T1000 (cell line): ENCODE measurements at regions not wholly inside any gene's neighbourhood (a gene's known extent, or its start where the extent isn't known, plus 50 kb on each side); places are given as distances from the start of the nearest gene placed in this dataset.
"Not testable (repeated sequence)": the region's sequence is repeated elsewhere in the genome, so short reads cannot be mapped to it uniquely, and the experiment has no call there.

ENCODE experiments used
- DNase-seq: peaks from one replicate; lab custom pipeline; 2025; ENCODE audit warnings: mixed read lengths; lab: John Stamatoyannopoulos, UW

DNA sequence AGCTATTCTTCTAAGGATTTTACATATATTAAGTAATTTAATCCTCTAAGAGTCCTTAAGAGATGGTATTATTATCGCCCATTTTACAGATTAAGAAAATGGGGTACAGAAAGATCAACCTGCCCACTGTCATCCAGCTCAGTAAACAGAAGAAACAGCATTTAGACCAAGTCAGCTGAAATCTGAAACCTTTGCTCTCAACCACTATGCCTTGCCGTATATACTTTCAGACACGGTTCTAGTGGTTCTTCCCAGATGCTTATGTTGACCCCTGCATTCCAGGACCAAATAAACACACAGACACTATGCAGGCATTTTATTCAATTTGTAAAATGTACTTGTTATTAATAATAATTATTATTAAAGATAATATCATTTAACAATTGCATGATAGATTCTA lies 854.8 kb downstream of the KCNJ2 start:
- DNase-seq: no peak

GRCh38 chr17:71024969-71025368 lies 855.6 kb downstream of the KCNJ2 start:
- DNase-seq: no peak

DNA sequence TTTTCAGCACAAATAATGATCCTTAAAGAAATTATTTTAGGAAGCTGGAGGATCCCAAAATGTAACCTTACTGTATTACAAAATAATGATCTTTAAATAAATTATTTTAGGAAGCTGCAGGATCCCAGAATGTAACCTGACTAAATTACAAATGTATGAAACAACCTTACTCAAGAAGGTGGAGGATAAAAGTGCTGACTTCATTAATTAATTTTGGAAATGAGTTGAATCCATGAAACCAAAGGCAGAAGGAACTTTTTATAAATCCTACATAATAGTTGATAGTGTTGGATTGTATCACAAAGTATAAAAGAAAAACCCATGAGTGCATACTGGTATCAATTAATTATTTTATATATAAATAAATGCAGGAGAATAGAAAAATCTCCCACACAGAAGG lies 859.9 kb downstream of the KCNJ2 start:
- no peak for DNase-seq

DNA sequence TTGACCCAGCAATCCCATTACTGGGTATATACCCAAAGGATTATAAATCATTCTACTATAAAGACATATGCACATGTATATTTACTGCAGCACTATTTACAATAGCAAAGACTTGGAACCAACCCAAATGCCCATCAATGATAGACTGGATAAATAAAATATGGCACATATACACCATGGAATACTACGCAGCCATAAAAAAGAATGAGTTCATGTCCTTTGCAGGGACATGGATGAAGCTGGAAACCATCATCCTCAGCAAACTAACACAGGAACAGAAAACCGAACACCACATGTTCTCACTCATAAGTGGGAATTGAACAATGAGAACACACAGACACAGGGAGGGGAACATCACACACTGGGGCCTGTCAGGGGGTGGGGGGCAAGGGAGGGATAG lies 862.0 kb downstream of the KCNJ2 start:
- not testable (repeated sequence) for DNase-seq

DNA sequence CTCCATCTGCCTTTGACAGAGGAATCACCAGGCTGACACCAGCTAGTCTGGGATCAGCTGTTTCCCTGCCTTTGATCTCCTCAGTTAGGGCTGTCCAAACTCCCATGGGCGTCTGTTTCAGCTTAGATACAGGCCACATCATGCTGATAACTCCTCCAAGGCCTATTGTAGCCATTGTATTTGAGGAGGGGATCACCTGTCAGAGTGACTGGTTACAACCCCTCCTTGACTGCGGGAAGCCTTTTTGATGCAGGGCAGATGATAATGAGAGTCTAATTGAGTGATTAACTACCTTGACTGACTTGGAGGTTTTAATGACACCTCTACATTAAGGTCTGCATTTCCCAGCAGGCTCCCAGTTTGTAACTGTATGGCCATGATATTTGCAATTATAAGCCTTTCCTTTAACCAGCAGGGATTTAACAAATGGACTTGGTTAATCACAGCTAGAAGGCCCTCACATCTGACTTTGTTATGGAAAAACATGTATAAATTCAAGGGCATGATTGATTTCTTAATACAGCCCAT lies 863.5 kb downstream of the KCNJ2 start:
- no peak for DNase-seq

DNA sequence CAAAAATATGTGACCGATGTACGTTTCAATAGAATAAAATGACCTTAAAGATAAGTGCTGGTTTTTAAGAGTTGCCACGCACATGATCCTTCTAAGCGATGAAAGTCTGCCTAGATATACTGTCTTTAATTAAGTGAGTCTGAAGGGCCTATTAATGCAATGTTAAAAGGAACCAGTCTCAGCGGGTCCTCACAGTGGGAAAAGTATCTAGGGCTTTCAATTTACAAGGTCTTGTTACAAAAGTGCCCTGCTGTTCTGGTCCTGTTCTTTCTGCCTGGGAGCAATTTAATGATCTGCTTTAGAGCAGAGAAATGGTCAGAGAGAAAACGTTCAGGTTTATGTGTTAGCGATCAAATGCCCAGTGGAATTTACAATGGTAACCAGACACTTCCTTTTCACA lies 864.0 kb downstream of the KCNJ2 start:
- no peak for DNase-seq

GRCh38 chr17:71035226-71035625 lies 865.9 kb downstream of the KCNJ2 start:
- no peak for DNase-seq

DNA sequence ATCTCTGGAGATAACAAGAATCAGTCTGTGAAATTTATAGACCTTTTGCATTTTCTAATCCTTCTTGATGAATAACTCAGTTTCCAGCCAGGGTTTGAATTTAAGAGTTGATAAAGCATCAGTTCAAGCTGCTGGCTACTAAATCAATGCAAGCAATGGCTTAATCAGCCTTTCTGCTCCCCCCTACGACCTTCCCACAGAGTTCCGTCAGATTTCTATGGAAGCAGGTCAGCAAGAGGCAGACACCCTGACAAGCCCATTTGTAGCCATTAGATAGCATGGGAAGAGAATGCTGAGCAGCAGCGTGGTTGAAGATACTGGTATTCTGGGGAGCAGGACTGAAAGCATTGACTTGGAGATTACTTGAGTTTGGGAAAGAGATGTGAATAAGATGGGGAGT lies 868.1 kb downstream of the KCNJ2 start:
- no peak for DNase-seq

- DNase-seq: no peak
These were observed 870.1 kb downstream of the KCNJ2 start for GRCh38 chr17:71039391-71039790.

GRCh38 chr17:71052971-71053370 lies 883.6 kb downstream of the KCNJ2 start:
- DNase-seq: no peak

DNA sequence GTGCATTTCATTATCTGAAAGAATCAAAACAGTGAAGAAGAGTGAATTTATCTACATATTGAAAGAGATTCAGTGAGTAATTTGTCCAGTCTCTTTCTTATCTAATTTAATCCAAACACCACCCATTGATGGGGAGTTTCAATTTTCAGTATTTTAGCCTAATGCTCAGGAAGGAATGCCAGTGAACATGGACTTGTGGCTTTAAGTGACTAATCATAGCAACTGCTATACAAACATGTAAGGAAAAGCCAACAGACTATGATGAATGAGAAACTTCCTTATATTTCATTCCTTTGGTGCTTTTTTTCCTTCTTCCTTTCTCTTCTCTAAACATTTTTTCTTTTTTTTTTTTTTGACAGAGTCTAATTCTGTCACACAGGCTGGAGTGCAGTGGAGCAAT lies 885.8 kb downstream of the KCNJ2 start:
- no peak for DNase-seq

GRCh38 chr17:71057448-71057847 lies 888.1 kb downstream of the KCNJ2 start:
- no peak for DNase-seq

DNA sequence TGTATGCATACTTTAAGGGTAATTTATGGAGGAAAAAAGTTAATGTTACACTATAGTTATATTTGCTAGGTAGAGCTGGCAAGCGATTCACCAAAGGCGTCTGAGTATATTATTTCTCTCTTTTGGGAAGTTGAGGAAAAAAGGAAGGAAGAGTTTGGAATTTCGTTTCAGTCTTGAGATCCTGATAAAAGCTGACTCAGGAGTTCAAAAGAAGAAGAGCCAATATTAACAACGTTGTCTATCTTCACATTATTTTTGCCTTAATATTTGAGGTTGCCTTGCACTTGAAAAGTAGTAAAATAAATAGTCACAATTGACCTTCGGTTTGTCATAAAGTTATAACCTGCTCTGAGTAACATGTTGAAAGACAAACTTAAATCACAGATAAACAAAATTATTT lies 888.6 kb downstream of the KCNJ2 start:
- no peak for DNase-seq

DNA sequence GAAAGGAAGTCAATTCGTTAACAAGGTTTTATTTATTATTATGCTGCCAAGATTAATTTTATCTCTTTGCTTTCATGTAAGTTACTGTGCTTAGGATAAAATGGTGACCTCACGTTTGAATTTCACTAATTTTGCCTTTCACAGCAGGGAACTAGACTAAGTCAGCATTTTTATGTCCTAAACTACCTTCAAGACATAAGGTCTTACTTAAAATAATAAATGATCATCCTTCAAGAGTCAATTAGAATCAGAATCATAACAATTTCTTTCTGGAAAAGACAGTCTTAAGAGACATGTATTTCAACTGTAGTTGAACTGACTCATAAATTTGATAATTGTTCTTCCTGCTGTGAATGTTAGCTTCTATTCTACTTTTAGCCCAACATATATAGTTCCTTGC lies 893.8 kb downstream of the KCNJ2 start:
- DNase-seq: no peak

DNA sequence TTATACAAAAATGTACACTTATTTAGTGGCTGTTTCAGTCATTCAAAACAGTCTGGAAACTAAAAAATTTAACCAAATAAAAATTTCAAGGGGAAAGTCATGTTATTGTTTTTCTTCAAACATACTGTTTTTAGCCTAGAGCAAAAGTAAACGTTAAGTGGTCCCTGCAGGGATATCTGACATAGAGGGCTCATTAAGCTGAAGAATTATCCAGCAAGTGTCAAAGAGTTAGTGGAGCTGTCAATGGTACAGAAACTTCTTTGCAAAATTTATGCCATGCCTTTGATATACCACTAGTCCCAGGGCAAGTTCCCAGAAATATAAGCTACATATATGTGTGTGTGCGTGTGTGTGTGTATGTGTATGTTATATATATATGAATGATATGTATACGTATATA lies 894.2 kb downstream of the KCNJ2 start:
- no peak for DNase-seq

- no peak for DNase-seq
These were observed 898.5 kb downstream of the KCNJ2 start for GRCh38 chr17:71067669-71068407.

DNA sequence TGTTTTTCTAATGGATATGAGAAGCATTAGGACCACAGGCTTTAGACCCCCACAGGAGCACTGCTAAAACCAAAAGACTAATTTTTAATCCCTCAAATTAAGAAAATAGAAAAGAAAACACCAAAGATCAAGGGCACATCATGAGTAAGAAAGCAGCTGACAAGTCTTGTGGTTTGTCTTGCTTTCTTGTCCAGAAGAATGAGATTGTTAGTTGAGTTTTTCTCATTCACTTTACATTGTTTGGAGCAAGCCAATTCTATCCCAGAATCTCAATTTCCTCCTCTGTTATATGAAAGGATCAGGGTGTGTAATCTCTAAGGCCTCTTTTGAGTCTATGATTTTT lies 899.0 kb downstream of the KCNJ2 start:
- no peak for DNase-seq

GRCh38 chr17:71071041-71071440 lies 901.7 kb downstream of the KCNJ2 start:
- DNase-seq: no peak

GRCh38 chr17:71071837-71072236 lies 902.5 kb downstream of the KCNJ2 start:
- peak; percentile 88 for DNase-seq

DNA sequence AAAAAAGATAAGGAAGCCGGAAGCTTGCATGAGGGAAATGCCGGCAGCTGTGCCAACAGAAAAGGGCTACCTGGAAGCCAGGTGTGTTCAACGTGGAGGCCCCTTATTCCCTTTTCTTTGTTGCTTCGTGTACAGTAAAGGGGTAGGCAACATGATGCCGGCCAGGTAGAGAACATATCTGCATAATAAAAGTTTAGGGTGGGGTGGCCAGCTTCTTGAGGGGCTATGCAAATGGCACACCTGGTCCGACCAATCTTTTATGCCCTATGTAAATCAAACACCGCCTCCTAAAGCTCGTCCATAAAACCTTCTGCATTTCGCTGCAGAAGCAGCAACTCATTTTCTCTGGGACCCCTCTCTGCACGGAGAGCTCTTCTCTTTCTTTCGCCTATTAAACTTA lies 911.6 kb downstream of the KCNJ2 start:
- DNase-seq: no peak

GRCh38 chr17:71081666-71082065 lies 912.3 kb downstream of the KCNJ2 start:
- no peak for DNase-seq

DNA sequence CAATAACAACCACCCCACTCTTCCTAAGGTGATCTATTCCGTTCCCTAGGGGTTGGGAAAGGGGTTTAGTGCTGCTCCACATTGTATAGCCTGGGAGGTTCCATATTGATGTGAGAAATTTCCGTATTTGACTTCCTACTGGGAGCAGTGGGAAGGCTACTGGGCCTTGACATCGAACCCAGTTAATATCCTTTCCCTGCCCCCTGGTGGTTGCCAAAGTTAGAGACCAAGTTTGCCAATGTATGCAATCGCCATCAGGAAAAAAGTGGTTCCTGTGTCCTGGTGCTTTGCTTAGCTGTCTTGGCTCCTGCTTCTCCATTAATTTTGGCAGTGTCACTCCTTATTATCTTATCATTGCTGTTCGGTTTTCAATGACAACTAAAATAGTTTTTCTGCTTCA lies 914.9 kb downstream of the KCNJ2 start:
- DNase-seq: no peak

DNA sequence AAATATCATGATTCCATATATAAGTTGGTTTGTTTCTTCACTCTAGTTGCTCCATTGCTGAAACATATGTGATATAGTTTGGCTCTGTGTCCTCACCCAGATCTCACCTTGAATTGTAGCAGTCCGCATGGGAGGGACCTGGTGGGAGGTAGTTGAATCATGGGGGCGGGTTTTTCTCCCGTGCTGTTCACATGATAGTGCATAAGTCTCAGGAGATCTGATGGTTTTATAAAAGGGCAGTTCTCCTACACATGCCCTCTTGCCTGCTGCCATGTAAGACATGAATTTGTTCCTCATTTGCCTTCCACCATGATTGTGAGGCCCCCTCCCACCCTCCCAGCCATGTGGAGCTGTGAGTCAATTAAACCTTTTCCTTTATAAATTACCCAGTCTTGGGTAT lies 915.5 kb downstream of the KCNJ2 start:
- DNase-seq: no peak
